ENCODE measurements at regions not wholly inside any gene's neighbourhood (a gene's known extent, or its start where the extent isn't known, plus 50 kb on each side); places are given as distances from the start of the nearest gene placed in this dataset.

DNA sequence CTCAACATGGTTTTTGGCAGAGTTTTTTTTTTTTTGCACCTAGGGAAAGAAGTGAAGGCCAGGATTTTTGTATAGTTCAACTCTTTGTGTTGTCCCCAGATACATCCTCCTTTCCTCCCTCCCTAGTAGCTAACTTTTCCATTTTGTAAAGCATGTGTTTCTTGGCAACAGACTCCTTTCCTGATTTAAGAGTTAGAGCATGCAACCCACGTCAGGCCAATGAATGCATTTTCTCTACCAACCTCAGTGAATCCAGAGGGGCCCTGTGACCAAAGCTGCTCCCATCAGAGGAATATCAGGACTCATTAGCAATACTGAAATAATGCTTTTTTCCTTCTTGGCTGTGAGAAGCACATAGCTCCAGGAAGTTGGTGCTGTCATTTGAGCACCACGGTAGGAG lies 287.2 kb downstream of the LMO4 start:
- TF ChIP-seq, protein P1, sequence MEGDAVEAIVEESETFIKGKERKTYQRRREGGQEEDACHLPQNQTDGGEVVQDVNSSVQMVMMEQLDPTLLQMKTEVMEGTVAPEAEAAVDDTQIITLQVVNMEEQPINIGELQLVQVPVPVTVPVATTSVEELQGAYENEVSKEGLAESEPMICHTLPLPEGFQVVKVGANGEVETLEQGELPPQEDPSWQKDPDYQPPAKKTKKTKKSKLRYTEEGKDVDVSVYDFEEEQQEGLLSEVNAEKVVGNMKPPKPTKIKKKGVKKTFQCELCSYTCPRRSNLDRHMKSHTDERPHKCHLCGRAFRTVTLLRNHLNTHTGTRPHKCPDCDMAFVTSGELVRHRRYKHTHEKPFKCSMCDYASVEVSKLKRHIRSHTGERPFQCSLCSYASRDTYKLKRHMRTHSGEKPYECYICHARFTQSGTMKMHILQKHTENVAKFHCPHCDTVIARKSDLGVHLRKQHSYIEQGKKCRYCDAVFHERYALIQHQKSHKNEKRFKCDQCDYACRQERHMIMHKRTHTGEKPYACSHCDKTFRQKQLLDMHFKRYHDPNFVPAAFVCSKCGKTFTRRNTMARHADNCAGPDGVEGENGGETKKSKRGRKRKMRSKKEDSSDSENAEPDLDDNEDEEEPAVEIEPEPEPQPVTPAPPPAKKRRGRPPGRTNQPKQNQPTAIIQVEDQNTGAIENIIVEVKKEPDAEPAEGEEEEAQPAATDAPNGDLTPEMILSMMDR (IDR thresholded peaks at IDR 0.05): no peak
- TF ChIP-seq POLR2A (IDR thresholded peaks at IDR 0.05): no peak
